ENCODE measurements at regions not wholly inside any gene's neighbourhood (a gene's known extent, or its start where the extent isn't known, plus 50 kb on each side); places are given as distances from the start of the nearest gene placed in this dataset.

GRCh38 chr1:242613266-242613815, 88.8 kb upstream of the PLD5 start (continued):
- TF ChIP-seq CHD7 (IDR thresholded peaks at IDR 0.05; ENCODE audit: insufficient replicate concordance, low read length), result no peak
- no peak for TF ChIP-seq CBX8 (IDR thresholded peaks at IDR 0.05; ENCODE audit: borderline replicate concordance, low read depth, low read length)
